Stimulated activated CD4-positive, alpha-beta T cell treated with anti-CD3 and anti-CD28 coated beads, Interleukin-1b, Interleukin-23, amount 100 ng/mL, for 4 hours (primary cell): ENCODE measurements at regions not wholly inside any gene's neighbourhood (a gene's known extent, or its start where the extent isn't known, plus 50 kb on each side); places are given as distances from the start of the nearest gene placed in this dataset.
"Not testable (repeated sequence)": the region's sequence is repeated elsewhere in the genome, so short reads cannot be mapped to it uniquely, and the experiment has no call there.

Experiments
- DNase-seq, 2 donors: peaks; one replicate each; pipeline ENCODE4 v3.0.0-alpha.2; 2020; ENCODE audit warnings: low read depth in 2 of 2

- DNase-seq, result no peak
Measured at GRCh38 chr14:55847766-55848165, 267.8 kb downstream of the KTN1 start.

GRCh38 chr14:55848964-55849363, 269.0 kb downstream of the KTN1 start:
- DNase-seq, result no peak

GRCh38 chr14:55849833-55850232, 268.4 kb upstream of the PELI2 start:
- no peak for DNase-seq

GRCh38 chr14:55850825-55851241, 267.4 kb upstream of the PELI2 start:
- DNase-seq, result no peak

GRCh38 chr14:55851301-55851700, 266.9 kb upstream of the PELI2 start:
- DNase-seq, result no peak

- DNase-seq, result no peak
Measured at GRCh38 chr14:55851961-55852360, 266.2 kb upstream of the PELI2 start.

- DNase-seq, result no peak
Measured at GRCh38 chr14:55855751-55856150, 262.5 kb upstream of the PELI2 start.

- no peak for DNase-seq
Measured at GRCh38 chr14:55858604-55859003, 259.6 kb upstream of the PELI2 start.

GRCh38 chr14:55861561-55861960, 256.6 kb upstream of the PELI2 start:
- DNase-seq, result not testable (repeated sequence)

- no peak for DNase-seq
Measured at GRCh38 chr14:55864890-55865655, 253.1 kb upstream of the PELI2 start.

- no peak for DNase-seq
Measured at GRCh38 chr14:55867311-55867710, 250.9 kb upstream of the PELI2 start.

- no peak for DNase-seq
Measured at GRCh38 chr14:55867719-55868118, 250.5 kb upstream of the PELI2 start.

- no peak for DNase-seq
Measured at GRCh38 chr14:55869397-55870049, 248.7 kb upstream of the PELI2 start.

GRCh38 chr14:55873169-55873568, 245.0 kb upstream of the PELI2 start:
- no peak for DNase-seq

GRCh38 chr14:55874785-55875184, 243.4 kb upstream of the PELI2 start:
- DNase-seq, result no peak

GRCh38 chr14:55877942-55878341, 240.3 kb upstream of the PELI2 start:
- DNase-seq, result no peak

GRCh38 chr14:55881577-55882241, 236.5 kb upstream of the PELI2 start:
- no peak for DNase-seq

- DNase-seq, result no peak
Measured at GRCh38 chr14:55884819-55885218, 233.4 kb upstream of the PELI2 start.

GRCh38 chr14:55889124-55889523, 229.1 kb upstream of the PELI2 start:
- DNase-seq, result no peak

GRCh38 chr14:55891692-55892091, 226.5 kb upstream of the PELI2 start:
- no peak for DNase-seq

- no peak for DNase-seq
Measured at GRCh38 chr14:55892906-55893305, 225.3 kb upstream of the PELI2 start.

- no peak for DNase-seq
Measured at GRCh38 chr14:55893705-55894104, 224.5 kb upstream of the PELI2 start.

- no peak for DNase-seq
Measured at GRCh38 chr14:55897031-55897430, 221.2 kb upstream of the PELI2 start.
